ENCODE measurements at regions not wholly inside any gene's neighbourhood (a gene's known extent, or its start where the extent isn't known, plus 50 kb on each side); places are given as distances from the start of the nearest gene placed in this dataset.
"Not testable (repeated sequence)": the region's sequence is repeated elsewhere in the genome, so short reads cannot be mapped to it uniquely, and the experiment has no call there.

DNA sequence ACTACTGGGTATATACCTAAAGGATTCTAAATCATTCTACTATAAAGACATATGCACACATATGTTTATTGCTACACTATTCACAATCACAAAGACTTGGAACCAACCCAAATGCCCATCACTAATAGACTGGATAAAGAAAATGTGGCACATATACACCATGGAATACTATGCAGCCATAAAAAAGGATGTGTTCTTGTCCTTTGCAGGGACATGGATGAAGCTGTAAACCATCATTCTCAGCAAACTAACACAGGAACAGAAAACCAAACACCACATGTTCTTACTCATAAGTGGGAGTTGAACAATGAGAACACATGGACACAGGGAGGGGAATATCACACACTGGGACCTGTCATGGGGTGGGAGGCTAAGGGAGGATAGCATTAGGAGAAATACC, 249.0 kb downstream of the SLCO4C1 start:
- not testable (repeated sequence) for DNase-seq

- DNase-seq = no peak
Observed at GRCh38 chr5:102040326-102040725, 255.8 kb downstream of the SLCO4C1 start.

GRCh38 chr5:102036927-102037326, 259.2 kb downstream of the SLCO4C1 start:
- no peak for DNase-seq

DNA sequence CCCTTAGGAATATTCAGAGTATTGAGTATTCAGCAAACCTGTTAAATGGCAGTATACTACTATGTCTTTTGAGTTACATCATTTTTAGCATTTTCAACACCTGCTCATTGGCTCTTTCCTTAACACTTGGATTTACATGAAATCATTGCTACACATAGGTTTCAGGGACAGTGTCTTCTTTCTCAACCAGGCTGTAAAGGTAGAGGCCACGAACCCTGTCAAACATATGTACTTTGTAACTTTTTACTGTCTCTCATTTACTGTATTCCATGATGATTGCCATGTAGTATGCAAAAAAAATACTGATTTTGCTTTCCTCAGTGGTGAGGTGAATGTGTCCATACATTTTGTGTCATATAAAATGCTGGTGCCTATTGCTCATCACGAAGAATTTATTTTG, 264.4 kb downstream of the SLCO4C1 start:
- DNase-seq = no peak

- DNase-seq = no peak
Observed at GRCh38 chr5:102018690-102019089, 277.4 kb downstream of the SLCO4C1 start.

DNA sequence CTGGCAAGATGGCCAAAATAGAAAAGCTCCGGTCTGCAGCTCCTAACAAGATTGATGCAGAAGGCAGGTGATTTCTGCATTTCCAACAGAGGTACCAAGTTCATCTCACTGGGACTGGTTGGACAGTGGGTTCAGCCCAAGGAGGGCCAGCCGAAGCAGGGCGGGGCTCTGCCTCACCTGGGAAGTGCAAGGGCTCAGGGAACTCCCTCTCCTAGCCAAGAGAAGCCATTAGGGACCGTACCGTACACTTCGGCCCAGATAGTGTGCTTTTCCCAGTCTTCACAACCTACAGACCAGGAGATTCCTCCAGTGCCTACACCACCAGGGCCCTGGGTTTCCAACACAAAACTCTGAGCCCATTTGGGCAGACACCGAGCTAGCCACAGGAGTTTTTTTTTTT, 277.8 kb downstream of the SLCO4C1 start:
- DNase-seq = no peak

DNA sequence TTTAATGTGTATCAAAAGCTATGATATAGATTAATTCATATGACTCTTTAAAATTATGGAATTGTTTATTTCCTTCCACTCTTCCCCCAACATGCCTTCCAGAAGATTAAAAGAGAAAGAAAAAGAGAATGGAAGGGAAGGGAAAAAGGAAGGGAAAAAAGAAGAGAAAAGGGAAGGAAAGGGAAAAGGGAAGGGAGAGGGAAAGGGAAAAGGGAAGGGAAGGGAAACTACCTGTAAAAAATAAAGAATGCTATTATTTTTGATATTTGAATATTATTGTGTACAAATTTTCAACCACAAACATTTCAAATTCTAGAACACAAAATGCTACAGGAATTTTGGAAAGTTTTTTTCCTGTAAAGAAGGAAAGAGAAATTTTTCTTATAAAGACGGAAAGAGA, 281.7 kb downstream of the SLCO4C1 start:
- no peak for DNase-seq

GRCh38 chr5:102010644-102011043, 285.4 kb downstream of the SLCO4C1 start:
- no peak for DNase-seq

GRCh38 chr5:101997235-101997634, 298.8 kb downstream of the SLCO4C1 start:
- DNase-seq = no peak

DNA sequence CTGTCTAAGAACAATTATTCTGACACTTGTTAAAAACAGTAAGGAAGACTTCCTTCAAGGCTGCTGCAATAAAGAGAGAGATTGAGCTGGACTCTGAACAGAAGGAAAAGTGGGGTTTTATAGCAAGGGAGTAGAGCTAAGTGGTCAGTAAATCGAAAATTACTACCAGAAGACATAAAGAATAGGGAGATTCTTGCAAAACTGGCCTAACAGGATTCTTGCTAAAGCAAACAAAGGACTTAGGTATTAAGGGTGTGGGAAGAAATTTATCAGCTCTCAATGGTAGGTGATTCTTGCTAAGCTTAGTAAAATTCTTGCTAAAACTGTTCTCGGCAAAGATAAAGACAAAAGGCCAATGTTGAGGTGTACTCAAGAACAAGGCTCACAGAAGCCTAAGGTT, 300.5 kb downstream of the SLCO4C1 start:
- no peak for DNase-seq

DNA sequence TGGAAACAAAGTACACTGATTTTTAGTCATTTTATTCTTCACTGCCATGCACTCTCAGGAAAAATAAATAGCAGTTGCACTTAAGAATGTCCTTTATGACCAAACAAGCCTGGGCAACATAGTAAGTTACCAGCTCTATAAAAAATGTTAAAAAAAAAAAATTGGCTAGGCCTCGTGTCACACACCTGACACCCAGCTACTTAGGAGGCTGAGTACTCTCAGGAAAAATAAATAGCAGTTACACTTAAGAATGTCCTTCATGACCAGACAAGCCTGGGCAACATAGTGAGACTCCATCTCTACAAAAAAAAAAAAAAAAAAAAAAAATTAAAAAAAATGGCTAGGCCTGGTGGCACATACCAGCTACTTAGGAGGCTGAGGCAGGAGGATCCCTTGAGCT, 304.6 kb downstream of the SLCO4C1 start:
- DNase-seq = no peak

GRCh38 chr5:101989659-101990058, 306.4 kb downstream of the SLCO4C1 start:
- no peak for DNase-seq

GRCh38 chr5:101977729-101978345, 318.2 kb downstream of the SLCO4C1 start:
- peak; percentile 22 for DNase-seq

- DNase-seq = no peak
Observed at GRCh38 chr5:101976933-101977332, 319.2 kb downstream of the SLCO4C1 start.

- no peak for DNase-seq
Observed at GRCh38 chr5:101969742-101970141, 326.3 kb downstream of the SLCO4C1 start.

DNA sequence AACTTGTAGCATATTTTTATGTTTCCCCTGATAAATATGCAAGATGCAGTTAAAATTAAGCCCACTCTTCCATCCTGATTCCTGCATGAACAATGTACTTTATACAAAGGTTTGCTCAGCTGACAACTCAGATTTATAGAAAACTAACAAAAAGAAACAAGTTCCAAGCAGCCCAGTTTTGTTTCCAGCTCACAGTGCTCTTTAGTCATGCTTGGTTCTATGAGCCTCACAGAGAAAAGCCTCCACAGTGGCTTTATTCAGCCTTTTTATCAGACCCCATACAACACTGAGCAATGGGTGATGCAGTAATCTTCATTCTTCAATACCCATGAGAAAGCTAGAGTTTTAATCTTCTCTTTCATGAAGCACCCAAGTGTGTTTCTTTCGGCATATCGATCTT, 329.6 kb downstream of the SLCO4C1 start:
- no peak for DNase-seq

GRCh38 chr5:101955891-101956290, 340.2 kb downstream of the SLCO4C1 start:
- DNase-seq = no peak

DNA sequence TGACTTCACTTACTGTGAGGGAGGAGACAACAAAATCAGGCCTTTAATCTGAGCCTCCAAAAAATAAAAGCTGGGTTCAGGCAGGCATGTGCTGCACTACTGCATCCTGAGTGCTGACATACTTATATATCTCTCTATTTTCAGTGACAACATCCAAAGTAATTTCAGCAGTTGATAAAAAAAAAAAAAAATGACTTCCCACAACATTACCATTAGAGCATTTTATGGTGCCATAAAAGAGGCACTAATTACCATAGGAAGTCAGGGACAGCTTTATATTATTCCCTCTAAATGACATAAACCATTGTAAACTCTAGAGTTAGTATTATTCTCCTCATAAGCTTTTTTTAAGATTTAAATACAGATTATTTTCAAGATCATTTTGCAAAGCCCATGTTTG, 346.1 kb downstream of the SLCO4C1 start:
- no peak for DNase-seq

DNA sequence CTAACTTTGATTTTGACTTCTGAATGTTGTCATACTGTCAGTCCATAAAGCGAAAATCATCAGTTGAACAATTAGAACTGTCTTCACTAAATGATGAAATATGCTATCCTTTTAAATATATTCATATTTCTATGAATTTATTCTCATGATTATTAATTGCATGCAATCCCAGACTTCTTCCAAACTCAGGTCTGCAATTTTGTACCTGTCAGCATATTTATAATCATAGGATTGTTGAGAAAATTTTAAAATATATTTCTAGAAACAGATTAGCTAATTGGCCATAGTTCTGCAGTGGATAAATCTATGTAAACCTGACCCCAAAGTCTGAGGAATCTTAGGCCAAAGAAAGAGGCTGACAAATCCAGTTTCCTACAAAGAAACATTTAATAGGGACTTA, 347.5 kb downstream of the SLCO4C1 start:
- DNase-seq = no peak

DNA sequence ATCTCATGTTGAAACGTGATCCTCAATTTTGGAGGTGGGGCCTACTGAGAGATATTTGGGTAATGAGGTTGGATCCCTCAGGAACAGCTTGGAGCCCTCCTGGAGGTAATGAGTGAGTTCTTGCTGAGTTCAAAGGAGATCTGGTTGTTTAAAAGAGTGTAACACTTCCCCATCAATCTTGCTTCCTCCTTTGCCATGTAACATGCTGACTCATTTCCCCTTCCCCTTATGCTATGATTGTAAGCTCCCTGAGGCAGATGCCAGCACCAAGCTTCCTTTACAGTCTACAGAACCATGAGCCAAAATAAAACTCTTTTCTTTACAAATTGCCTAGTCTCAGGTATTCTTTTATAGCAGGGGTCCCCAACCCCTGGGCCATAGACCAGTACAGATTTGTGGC, 352.3 kb downstream of the SLCO4C1 start:
- no peak for DNase-seq

DNA sequence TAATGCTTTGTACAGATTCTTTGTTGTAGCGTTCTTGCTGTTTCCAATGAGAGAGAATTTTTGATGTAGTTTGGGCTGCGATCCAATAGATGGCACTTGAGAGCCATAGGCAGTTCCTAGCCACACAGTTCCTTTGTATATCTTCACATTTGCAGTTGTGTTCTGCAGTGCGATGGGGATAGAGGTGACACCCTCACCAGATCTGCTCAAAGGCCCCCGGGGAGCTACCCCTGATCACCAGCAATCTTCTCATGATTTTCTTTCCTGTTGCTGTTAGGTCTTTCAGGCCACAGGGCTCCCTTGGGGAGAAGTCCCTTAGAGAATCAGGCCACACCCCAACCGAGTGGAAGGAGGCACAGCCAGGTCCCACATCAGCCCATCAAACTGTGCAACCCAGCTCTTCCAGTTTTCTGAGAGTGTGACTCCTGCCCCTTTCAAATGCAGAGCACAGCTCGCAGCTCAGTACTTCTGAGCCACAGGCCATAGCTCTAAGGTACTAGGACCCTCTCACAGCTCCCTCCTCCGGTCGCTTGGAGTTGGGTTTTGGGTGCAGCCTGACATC, 353.7 kb downstream of the SLCO4C1 start:
- no peak for DNase-seq

- no peak for DNase-seq
Observed at GRCh38 chr5:101937041-101937440, 359.0 kb downstream of the SLCO4C1 start.

GRCh38 chr5:101935086-101935485, 361.0 kb downstream of the SLCO4C1 start:
- no peak for DNase-seq

DNA sequence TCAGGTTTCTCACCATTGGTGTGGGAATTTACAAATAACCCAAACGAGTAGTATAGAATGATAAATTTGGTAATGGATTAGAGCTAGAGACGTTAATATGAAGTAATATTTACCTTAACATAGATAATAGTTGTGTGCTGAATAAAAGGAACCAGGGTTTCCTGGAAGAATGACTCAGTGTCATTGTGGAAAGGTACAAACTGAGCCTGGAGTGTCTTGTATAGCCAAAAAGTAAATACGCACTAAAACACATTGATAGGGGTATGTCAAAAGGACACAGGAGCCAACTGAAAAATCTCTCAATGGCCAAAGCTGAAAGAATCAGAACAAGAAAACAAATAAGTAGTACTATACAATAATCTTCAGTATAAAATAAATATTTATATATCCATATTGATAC, 363.5 kb downstream of the SLCO4C1 start:
- DNase-seq = no peak

- DNase-seq = no peak
Observed at GRCh38 chr5:101929628-101930027, 366.5 kb downstream of the SLCO4C1 start.
